Transverse colon (tissue), 4 donors: ENCODE measurements at regions not wholly inside any gene's neighbourhood (a gene's known extent, or its start where the extent isn't known, plus 50 kb on each side); places are given as distances from the start of the nearest gene placed in this dataset.

Source experiments
- DNase-seq: peaks from one replicate; pipeline ENCODE4 v3.0.0-alpha.2; 2019
- H3K27ac ChIP-seq, 4 donors: fragments of 200-600 bp; sonication (generic); 2 replicates each; pipeline ENCODE4 v1.5.1; 2016 to 2018; ENCODE audit warnings: inconsistent platforms in 4 of 4
- H3K27me3 ChIP-seq: fragments of 200-600 bp; sonication (generic); 2 replicates; pipeline ENCODE4 v1.5.1; 2017; ENCODE audit warnings: inconsistent platforms
- H3K36me3 ChIP-seq, 4 donors: fragments of 200-600 bp; sonication (generic); 2 replicates each; pipeline ENCODE4 v1.5.1; 2017 to 2019; ENCODE audit warnings: inconsistent platforms in 4 of 4
- H3K4me1 ChIP-seq, 4 donors: fragments of 200-600 bp; sonication (generic); 2 replicates each; pipeline ENCODE4 v1.5.1; 2017 to 2020; ENCODE audit warnings: inconsistent platforms in 4 of 4
- H3K4me3 ChIP-seq, 4 donors: fragments of 200-600 bp; sonication (generic); 1 replicate in 1 of 4; 2 replicates in 3 of 4; pipeline versions ENCODE4 v1.5.1 to v1.6.1; 2017 to 2019; ENCODE audit warnings: inconsistent platforms in 4 of 4
- H3K9me3 ChIP-seq, 2 donors: fragments of 200-600 bp; sonication (generic); 2 replicates each; pipeline ENCODE4 v1.5.1; 2017 to 2019; ENCODE audit warnings: inconsistent platforms in 2 of 2
- EP300 ChIP-seq: sonication (generic); formaldehyde crosslinking; IDR thresholded peaks from one replicate; pipeline ENCODE4 v1.6.1; 2017; ENCODE audit warnings: antibody characterized with exemption, low read depth
- POLR2A ChIP-seq: fragments of 450-650 bp; IDR thresholded peaks from one replicate; pipeline ENCODE4 v1.6.1; 2016; ENCODE audit warnings: antibody characterized with exemption, mild to moderate bottlenecking, moderate library complexity
- POLR2AphosphoS5 ChIP-seq, 3 donors: sonication (generic); formaldehyde crosslinking; IDR thresholded peaks; one replicate each; pipeline ENCODE4 v1.6.1; 2016; ENCODE audit warnings: antibody characterized with exemption in 3 of 3
- WGBS, 2 donors: methylation state at CpG; one replicate each; pipeline ENCODE4 v1.1.5; 2018; ENCODE audit warnings: low coverage in 1 of 2; 5-methylcytosine and 5-hydroxymethylcytosine counted together
- in situ Hi-C, 4 donors: fragments of 200-750 bp; cut with MboI; loops; one replicate each; pipeline versions ENCODE4 v1.15.0 to v1.15.1; 2017; ENCODE audit warnings: low sequenced_read_pairs in 3 of 4, low pct_ligation_motif_present in 1 of 4, low pct_unique_long_range_greater_than_20kb in 1 of 4
- intact Hi-C: fragments of 100-400 bp; cut with DNase I; formaldehyde crosslinking; loops from one replicate; pipeline ENCODE4 v1.15.1; 2023; ENCODE audit warnings: low total_unique reads
- TF ChIP-seq, protein P1 (sequence below), 5 experiments: fragments of 200-600 bp in 3 of 5; fragments of 450-650 bp in 2 of 5; sonication (generic) in 3 of 5; IDR thresholded peaks; 1 replicate in 2 of 5; 2 replicates in 3 of 5; pipeline ENCODE4 v1.5.1; 2016 to 2017; ENCODE audit warnings: antibody characterized with exemption in 5 of 5, inconsistent platforms in 3 of 5, mild to moderate bottlenecking in 2 of 5, moderate library complexity in 1 of 5

DNA sequence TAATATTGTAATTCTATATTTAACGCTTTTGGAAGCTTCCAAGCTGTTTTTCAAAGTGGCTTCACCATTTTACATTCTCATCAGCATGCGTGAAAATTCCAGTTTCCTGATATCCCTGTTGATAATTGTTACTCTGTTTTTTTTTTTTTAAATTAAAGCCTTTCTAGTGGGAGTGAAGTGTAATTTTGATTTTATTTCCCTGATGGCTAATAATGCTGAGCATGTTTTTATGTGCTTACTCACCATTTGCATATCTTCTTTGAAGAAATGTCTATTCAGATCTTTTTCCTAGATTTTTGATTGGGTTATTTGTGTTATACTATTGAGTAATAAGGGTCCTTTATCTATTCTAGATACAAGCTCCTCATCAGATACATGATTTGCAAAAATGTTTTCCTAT is 382.8 kb upstream of the HS6ST1 start:
- H3K9me3 ChIP-seq, result peaks cover 0 to 6% of the 10 kb centered on the region in 2 donors
- intact Hi-C loops (no loop called here), in situ Hi-C loops (no loop called here)
- H3K4me1 ChIP-seq, result no peaks in the 10 kb centered on the region
- DNase-seq, result no peak
- no peak overlapping the region for H3K4me3 ChIP-seq
- WGBS, 2 donors, result 79 to 89% methylated on average over 2 of the region's 2 CpGs
- TF ChIP-seq POLR2AphosphoS5 (IDR thresholded peaks at IDR 0.05) (no peak), EP300 (no peak), POLR2A (no peak)
- TF ChIP-seq, protein P1, sequence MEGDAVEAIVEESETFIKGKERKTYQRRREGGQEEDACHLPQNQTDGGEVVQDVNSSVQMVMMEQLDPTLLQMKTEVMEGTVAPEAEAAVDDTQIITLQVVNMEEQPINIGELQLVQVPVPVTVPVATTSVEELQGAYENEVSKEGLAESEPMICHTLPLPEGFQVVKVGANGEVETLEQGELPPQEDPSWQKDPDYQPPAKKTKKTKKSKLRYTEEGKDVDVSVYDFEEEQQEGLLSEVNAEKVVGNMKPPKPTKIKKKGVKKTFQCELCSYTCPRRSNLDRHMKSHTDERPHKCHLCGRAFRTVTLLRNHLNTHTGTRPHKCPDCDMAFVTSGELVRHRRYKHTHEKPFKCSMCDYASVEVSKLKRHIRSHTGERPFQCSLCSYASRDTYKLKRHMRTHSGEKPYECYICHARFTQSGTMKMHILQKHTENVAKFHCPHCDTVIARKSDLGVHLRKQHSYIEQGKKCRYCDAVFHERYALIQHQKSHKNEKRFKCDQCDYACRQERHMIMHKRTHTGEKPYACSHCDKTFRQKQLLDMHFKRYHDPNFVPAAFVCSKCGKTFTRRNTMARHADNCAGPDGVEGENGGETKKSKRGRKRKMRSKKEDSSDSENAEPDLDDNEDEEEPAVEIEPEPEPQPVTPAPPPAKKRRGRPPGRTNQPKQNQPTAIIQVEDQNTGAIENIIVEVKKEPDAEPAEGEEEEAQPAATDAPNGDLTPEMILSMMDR (IDR thresholded peaks at IDR 0.05), result no peak
- no peaks in the 10 kb centered on the region for H3K36me3 ChIP-seq
- H3K27ac ChIP-seq, result no peak overlapping the region
- no peaks in the 10 kb centered on the region for H3K27me3 ChIP-seq

DNA sequence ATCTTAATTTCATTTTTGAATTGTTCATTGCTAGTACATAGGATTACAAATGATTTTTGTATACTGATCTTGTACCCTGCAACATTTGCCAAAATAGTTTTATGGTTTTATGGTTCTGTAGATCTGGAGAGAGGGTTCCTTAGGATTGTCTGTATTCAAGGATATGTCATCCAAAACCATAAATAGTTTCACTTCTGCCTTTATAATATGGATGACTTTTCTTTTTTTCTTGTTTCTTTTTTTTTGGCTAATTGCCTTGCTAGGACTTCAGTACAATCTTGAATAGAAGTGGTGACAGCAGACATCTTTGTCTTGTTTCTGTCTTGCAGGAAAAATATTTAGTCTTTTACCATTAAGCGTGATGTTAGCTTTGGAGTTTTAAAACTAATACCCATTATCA is 383.9 kb upstream of the HS6ST1 start:
- H3K36me3 ChIP-seq, result no peaks in the 10 kb centered on the region
- H3K4me1 ChIP-seq, result no peaks in the 10 kb centered on the region
- 85 to 86% methylated on average over 1 of the region's 1 CpG for WGBS, 2 donors
- intact Hi-C loops, result no loop called here
- TF ChIP-seq POLR2A, result no peak
- TF ChIP-seq, protein P1 (IDR thresholded peaks at IDR 0.05), result no peak
- TF ChIP-seq POLR2AphosphoS5 (IDR thresholded peaks at IDR 0.05), result no peak
- no peak for TF ChIP-seq EP300
- no peak overlapping the region for H3K27ac ChIP-seq
- no peaks in the 10 kb centered on the region for H3K27me3 ChIP-seq
- in situ Hi-C loops, result no loop called here
- no peak for DNase-seq
- no peak overlapping the region for H3K4me3 ChIP-seq
- peaks cover 4 to 12% of the 10 kb centered on the region in 2 donors for H3K9me3 ChIP-seq

DNA sequence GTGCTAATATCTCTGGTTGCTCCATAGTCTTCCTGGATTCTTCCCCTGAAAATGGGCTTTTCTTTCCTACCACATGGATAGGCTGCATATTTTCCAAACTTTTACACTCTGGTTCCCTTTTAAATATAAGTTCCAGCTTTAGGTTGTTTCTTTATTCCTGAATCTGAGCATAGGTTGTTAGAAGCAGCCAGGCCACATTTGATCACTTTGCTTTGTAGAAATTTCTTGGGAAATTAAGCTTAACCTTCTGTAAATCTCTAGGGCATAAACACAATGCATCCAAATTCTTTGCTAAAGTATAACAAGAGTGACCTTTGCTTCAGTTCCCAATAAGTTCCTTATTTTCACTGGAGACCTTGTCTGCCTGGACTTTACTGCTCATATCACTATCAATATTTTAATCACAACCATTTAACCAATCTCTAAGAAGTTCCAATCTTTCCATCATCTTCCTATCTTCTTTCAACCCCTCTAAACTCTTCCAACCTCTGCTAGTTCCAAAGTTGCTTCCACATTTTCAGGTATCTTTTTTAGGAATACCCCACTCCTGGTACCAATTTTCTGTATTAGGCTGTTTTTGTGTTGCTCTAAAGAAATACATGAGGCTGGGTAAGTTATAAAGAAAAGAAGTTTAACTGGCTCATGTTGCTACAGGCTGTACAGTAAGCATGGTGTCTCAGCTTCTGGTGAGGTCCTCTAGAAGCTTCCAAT is 389.6 kb upstream of the HS6ST1 start:
- TF ChIP-seq POLR2AphosphoS5 (IDR thresholded peaks at IDR 0.05), result no peak
- no peak for TF ChIP-seq EP300
- no peak for TF ChIP-seq POLR2A
- TF ChIP-seq, protein P1 (IDR thresholded peaks at IDR 0.05), result no peak
- intact Hi-C loops (no loop called here), in situ Hi-C loops (no loop called here)
- H3K27me3 ChIP-seq, result no peaks in the 10 kb centered on the region
- peaks cover 17 to 26% of the 10 kb centered on the region in 2 donors for H3K9me3 ChIP-seq
- H3K36me3 ChIP-seq, result no peaks in the 10 kb centered on the region
- H3K4me3 ChIP-seq, result no peak overlapping the region
- H3K4me1 ChIP-seq, result no peaks in the 10 kb centered on the region
- H3K27ac ChIP-seq, result no peak overlapping the region
- no peak for DNase-seq

DNA sequence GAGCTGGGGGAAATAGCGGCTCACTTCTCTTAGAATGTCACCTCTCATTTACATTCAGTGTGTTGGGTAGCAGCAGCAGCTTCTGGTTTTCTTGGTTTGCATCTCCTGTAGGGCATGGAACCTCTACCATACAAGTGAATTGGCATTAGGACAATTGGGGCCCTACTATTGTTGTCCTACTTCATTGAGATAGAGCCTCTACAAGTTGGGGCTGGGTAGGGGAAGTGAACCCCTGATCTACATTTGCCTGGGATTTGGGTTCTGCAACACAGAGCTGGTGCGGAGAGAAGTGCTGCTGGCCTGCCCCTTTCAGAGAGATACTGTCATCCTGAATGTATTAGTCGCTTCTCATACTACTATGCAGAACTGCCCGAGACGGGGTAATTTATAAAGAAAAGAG is 391.6 kb upstream of the HS6ST1 start:
- Histone ChIP-seq H3K27ac (no peak overlapping the region), H3K27me3 (no peaks in the 10 kb centered on the region), H3K4me3 (no peak overlapping the region), H3K9me3 (peaks cover 17 to 23% of the 10 kb centered on the region in 2 donors), H3K4me1 (no peaks in the 10 kb centered on the region), H3K36me3 (no peaks in the 10 kb centered on the region)
- in situ Hi-C loops, result no loop called here
- intact Hi-C loops, result no loop called here
- no peak for DNase-seq
- TF ChIP-seq, protein P1 (IDR thresholded peaks at IDR 0.05), result no peak
- no peak for TF ChIP-seq EP300
- WGBS, 2 donors, result 88% methylated on average over 5 of the region's 5 CpGs; no CpG with 5 or more reads in 1 of the 2 donors
